IPS-15b (cell line): ENCODE measurements at regions not wholly inside any gene's neighbourhood (a gene's known extent, or its start where the extent isn't known, plus 50 kb on each side); places are given as distances from the start of the nearest gene placed in this dataset.

Experiments
- H3K27me3 ChIP-seq: one replicate; pipeline ENCODE4 v1.6.1; 2013; ENCODE audit warnings: low read length; ENCODE audit not compliant: control insufficient read depth, insufficient read depth
- H3K36me3 ChIP-seq: one replicate; pipeline ENCODE4 v1.6.1; 2013; ENCODE audit warnings: low read length; ENCODE audit not compliant: control insufficient read depth, insufficient read depth
- H3K4me1 ChIP-seq: one replicate; pipeline ENCODE4 v1.6.1; 2013; ENCODE audit warnings: mild to moderate bottlenecking, low read length; ENCODE audit not compliant: control insufficient read depth, insufficient read depth
- H3K4me3 ChIP-seq: one replicate; pipeline ENCODE4 v1.5.1; 2013; ENCODE audit warnings: low read depth, low read length
- H3K9ac ChIP-seq: one replicate; pipeline ENCODE4 v1.6.1; 2013; ENCODE audit warnings: low read depth, mild to moderate bottlenecking, low read length
- H3K9me3 ChIP-seq: one replicate; pipeline ENCODE4 v1.6.1; 2013; ENCODE audit warnings: mild to moderate bottlenecking, low read length; ENCODE audit not compliant: control insufficient read depth, insufficient read depth

- Histone ChIP-seq H3K9ac (no peak overlapping the region), H3K4me3 (no peak overlapping the region), H3K27me3 (no peaks in the 10 kb centered on the region), H3K9me3 (no peaks in the 10 kb centered on the region), H3K36me3 (no peaks in the 10 kb centered on the region), H3K4me1 (no peaks in the 10 kb centered on the region)
These were observed 560.5 kb downstream of the BCL11B start for GRCh38 chr14:98711453-98711852.

GRCh38 chr14:98714626-98715425, 557.2 kb downstream of the BCL11B start:
- no peaks in the 10 kb centered on the region for H3K27me3 ChIP-seq
- no peak overlapping the region for H3K9ac ChIP-seq
- H3K36me3 ChIP-seq: no peaks in the 10 kb centered on the region
- H3K4me1 ChIP-seq: no peaks in the 10 kb centered on the region
- H3K9me3 ChIP-seq: no peaks in the 10 kb centered on the region
- no peak overlapping the region for H3K4me3 ChIP-seq

GRCh38 chr14:98716133-98716532, 555.9 kb downstream of the BCL11B start:
- H3K9me3 ChIP-seq: no peaks in the 10 kb centered on the region
- no peaks in the 10 kb centered on the region for H3K4me1 ChIP-seq
- no peaks in the 10 kb centered on the region for H3K27me3 ChIP-seq
- H3K4me3 ChIP-seq: no peak overlapping the region
- H3K36me3 ChIP-seq: no peaks in the 10 kb centered on the region
- H3K9ac ChIP-seq: no peak overlapping the region

- H3K9me3 ChIP-seq: no peaks in the 10 kb centered on the region
- no peaks in the 10 kb centered on the region for H3K27me3 ChIP-seq
- no peak overlapping the region for H3K4me3 ChIP-seq
- H3K36me3 ChIP-seq: no peaks in the 10 kb centered on the region
- no peak overlapping the region for H3K9ac ChIP-seq
- no peaks in the 10 kb centered on the region for H3K4me1 ChIP-seq
These were observed 550.9 kb downstream of the BCL11B start for GRCh38 chr14:98721061-98721460.

- no peak overlapping the region for H3K4me3 ChIP-seq
- H3K4me1 ChIP-seq: no peaks in the 10 kb centered on the region
- no peaks in the 10 kb centered on the region for H3K9me3 ChIP-seq
These were observed 547.3 kb downstream of the BCL11B start for GRCh38 chr14:98724734-98725133.

GRCh38 chr14:98725191-98725590, 546.8 kb downstream of the BCL11B start:
- Histone ChIP-seq H3K27me3 (no peaks in the 10 kb centered on the region), H3K9ac (no peak overlapping the region), H3K36me3 (no peaks in the 10 kb centered on the region), H3K9me3 (no peaks in the 10 kb centered on the region), H3K4me1 (no peaks in the 10 kb centered on the region), H3K4me3 (no peak overlapping the region)

More at GRCh38 chr14:98724734-98725133, 547.3 kb downstream of the BCL11B start:
- Histone ChIP-seq H3K36me3 (no peaks in the 10 kb centered on the region), H3K9ac (no peak overlapping the region), H3K27me3 (no peaks in the 10 kb centered on the region)

- H3K4me1 ChIP-seq: no peaks in the 10 kb centered on the region
- H3K4me3 ChIP-seq: no peak overlapping the region
- H3K27me3 ChIP-seq: no peaks in the 10 kb centered on the region
- H3K36me3 ChIP-seq: no peaks in the 10 kb centered on the region
- no peak overlapping the region for H3K9ac ChIP-seq
- no peaks in the 10 kb centered on the region for H3K9me3 ChIP-seq
These were observed 546.3 kb downstream of the BCL11B start for GRCh38 chr14:98725676-98726075.

GRCh38 chr14:98726585-98727405, 545.2 kb downstream of the BCL11B start:
- Histone ChIP-seq H3K27me3 (no peaks in the 10 kb centered on the region), H3K4me3 (no peak overlapping the region), H3K36me3 (no peaks in the 10 kb centered on the region), H3K9me3 (no peaks in the 10 kb centered on the region), H3K9ac (no peak overlapping the region), H3K4me1 (no peaks in the 10 kb centered on the region)

- Histone ChIP-seq H3K27me3 (no peaks in the 10 kb centered on the region), H3K9ac (no peak overlapping the region), H3K36me3 (no peaks in the 10 kb centered on the region), H3K4me1 (no peaks in the 10 kb centered on the region), H3K4me3 (no peak overlapping the region), H3K9me3 (no peaks in the 10 kb centered on the region)
These were observed 544.0 kb downstream of the BCL11B start for GRCh38 chr14:98728024-98728423.

- Histone ChIP-seq H3K9me3 (no peaks in the 10 kb centered on the region), H3K4me1 (no peaks in the 10 kb centered on the region)
These were observed 543.2 kb downstream of the BCL11B start for GRCh38 chr14:98728836-98729235.

GRCh38 chr14:98731286-98731685, 540.7 kb downstream of the BCL11B start:
- H3K4me1 ChIP-seq: no peaks in the 10 kb centered on the region

More at GRCh38 chr14:98728836-98729235, 543.2 kb downstream of the BCL11B start:
- Histone ChIP-seq H3K36me3 (no peaks in the 10 kb centered on the region), H3K4me3 (no peak overlapping the region), H3K27me3 (no peaks in the 10 kb centered on the region), H3K9ac (no peak overlapping the region)

GRCh38 chr14:98731701-98732100, 540.3 kb downstream of the BCL11B start:
- no peak overlapping the region for H3K4me3 ChIP-seq
- no peak overlapping the region for H3K9ac ChIP-seq
- H3K36me3 ChIP-seq: no peaks in the 10 kb centered on the region
- H3K4me1 ChIP-seq: no peaks in the 10 kb centered on the region
- H3K27me3 ChIP-seq: no peaks in the 10 kb centered on the region
- H3K9me3 ChIP-seq: no peaks in the 10 kb centered on the region

More at GRCh38 chr14:98731286-98731685, 540.7 kb downstream of the BCL11B start:
- Histone ChIP-seq H3K27me3 (no peaks in the 10 kb centered on the region), H3K9me3 (no peaks in the 10 kb centered on the region), H3K36me3 (no peaks in the 10 kb centered on the region), H3K9ac (no peak overlapping the region), H3K4me3 (no peak overlapping the region)
